Transverse colon (tissue), 4 donors: ENCODE measurements at regions not wholly inside any gene's neighbourhood (a gene's known extent, or its start where the extent isn't known, plus 50 kb on each side); places are given as distances from the start of the nearest gene placed in this dataset.

ENCODE experiments used
- CTCF ChIP-seq, 5 experiments: fragments of 200-600 bp in 3 of 5; fragments of 450-650 bp in 2 of 5; sonication (generic) in 3 of 5; IDR thresholded peaks; 1 replicate in 2 of 5; 2 replicates in 3 of 5; pipeline ENCODE4 v1.5.1; 2016 to 2017; ENCODE audit warnings: antibody characterized with exemption in 5 of 5, inconsistent platforms in 3 of 5, mild to moderate bottlenecking in 2 of 5, moderate library complexity in 1 of 5
- EP300 ChIP-seq: sonication (generic); formaldehyde crosslinking; IDR thresholded peaks from one replicate; pipeline ENCODE4 v1.6.1; 2017; ENCODE audit warnings: antibody characterized with exemption, low read depth
- POLR2A ChIP-seq: fragments of 450-650 bp; IDR thresholded peaks from one replicate; pipeline ENCODE4 v1.6.1; 2016; ENCODE audit warnings: antibody characterized with exemption, mild to moderate bottlenecking, moderate library complexity
- POLR2AphosphoS5 ChIP-seq, 3 donors: sonication (generic); formaldehyde crosslinking; IDR thresholded peaks; one replicate each; pipeline ENCODE4 v1.6.1; 2016; ENCODE audit warnings: antibody characterized with exemption in 3 of 3

- TF ChIP-seq CTCF (IDR thresholded peaks at IDR 0.05) (no peak), POLR2AphosphoS5 (IDR thresholded peaks at IDR 0.05) (no peak), POLR2A (no peak), EP300 (no peak)
Observed at GRCh38 chr2:10499911-10500521, 51.9 kb upstream of the ODC1 start.
